NT2/D1 (cell line): ENCODE measurements at regions not wholly inside any gene's neighbourhood (a gene's known extent, or its start where the extent isn't known, plus 50 kb on each side); places are given as distances from the start of the nearest gene placed in this dataset.

Experiments used
- SUZ12 ChIP-seq: IDR thresholded peaks from 2 replicates; pipeline ENCODE4 v1.6.1; 2011; ENCODE audit not compliant: insufficient read length, insufficient read depth; ENCODE audit errors: extremely low read depth
- YY1 ChIP-seq: IDR thresholded peaks from 2 replicates; pipeline ENCODE4 v1.6.1; 2011; ENCODE audit not compliant: insufficient read length, insufficient read depth
- ZNF274 ChIP-seq: IDR thresholded peaks from 2 replicates; pipeline ENCODE4 v1.6.1; 2011; ENCODE audit warnings: mild to moderate bottlenecking, low read depth, low read length

GRCh38 chr7:47150497-47151260 is 431.2 kb downstream of the TNS3 start:
- TF ChIP-seq ZNF274 (no peak), SUZ12 (no peak), YY1 (no peak)
